LNCAP (cell line): ENCODE measurements at regions not wholly inside any gene's neighbourhood (a gene's known extent, or its start where the extent isn't known, plus 50 kb on each side); places are given as distances from the start of the nearest gene placed in this dataset.

Experiments used
- CTCF ChIP-seq: fragments of 450-650 bp; IDR thresholded peaks from 2 replicates; pipeline ENCODE4 v1.5.1; 2017; ENCODE audit warnings: mild to moderate bottlenecking

GRCh38 chr7:121480566-121481335 is 84.6 kb upstream of the FAM3C start:
- TF ChIP-seq CTCF, result no peak

GRCh38 chr7:121480058-121480457 is 84.0 kb upstream of the FAM3C start:
- TF ChIP-seq CTCF, result no peak

- no peak for TF ChIP-seq CTCF
Measured at GRCh38 chr7:121479466-121479865, 83.4 kb upstream of the FAM3C start.

- TF ChIP-seq CTCF, result no peak
Measured at GRCh38 chr7:121475806-121476205, 79.7 kb upstream of the FAM3C start.

GRCh38 chr7:121474301-121474673 is 78.2 kb upstream of the FAM3C start:
- TF ChIP-seq CTCF, result no peak

GRCh38 chr7:121473645-121474300 is 77.7 kb upstream of the FAM3C start:
- TF ChIP-seq CTCF, result no peak

GRCh38 chr7:121466455-121466854 is 70.3 kb upstream of the FAM3C start:
- no peak for TF ChIP-seq CTCF
